ENCODE measurements at regions not wholly inside any gene's neighbourhood (a gene's known extent, or its start where the extent isn't known, plus 50 kb on each side); places are given as distances from the start of the nearest gene placed in this dataset.
"Not testable (repeated sequence)": the region's sequence is repeated elsewhere in the genome, so short reads cannot be mapped to it uniquely, and the experiment has no call there.

- no peak for DNase-seq
These were observed 268.6 kb downstream of the PDCD6IP start for GRCh38 chr3:34066999-34067398.

GRCh38 chr3:34067536-34068051 is 269.2 kb downstream of the PDCD6IP start:
- DNase-seq = no peak

- DNase-seq = no peak
These were observed 270.1 kb downstream of the PDCD6IP start for GRCh38 chr3:34068505-34068904.

GRCh38 chr3:34070831-34071585 is 272.6 kb downstream of the PDCD6IP start:
- DNase-seq = no peak

- no peak for DNase-seq
These were observed 273.9 kb downstream of the PDCD6IP start for GRCh38 chr3:34072297-34072696.

GRCh38 chr3:34073111-34073510 is 274.7 kb downstream of the PDCD6IP start:
- no peak for DNase-seq

- DNase-seq = no peak
These were observed 275.5 kb downstream of the PDCD6IP start for GRCh38 chr3:34073961-34074360.

GRCh38 chr3:34075975-34076374 is 277.5 kb downstream of the PDCD6IP start:
- no peak for DNase-seq

- DNase-seq = no peak
These were observed 279.2 kb downstream of the PDCD6IP start for GRCh38 chr3:34077417-34078195.

GRCh38 chr3:34078418-34078817 is 280.0 kb downstream of the PDCD6IP start:
- no peak for DNase-seq

- not testable (repeated sequence) for DNase-seq
These were observed 281.4 kb downstream of the PDCD6IP start for GRCh38 chr3:34079849-34080248.

- not testable (repeated sequence) for DNase-seq
These were observed 291.9 kb downstream of the PDCD6IP start for GRCh38 chr3:34090379-34090778.

- no peak for DNase-seq
These were observed 292.4 kb downstream of the PDCD6IP start for GRCh38 chr3:34090876-34091275.

- not testable (repeated sequence) for DNase-seq
These were observed 295.9 kb downstream of the PDCD6IP start for GRCh38 chr3:34094280-34094679.

GRCh38 chr3:34102288-34102687 is 303.9 kb downstream of the PDCD6IP start:
- DNase-seq = no peak

- DNase-seq = no peak
These were observed 307.9 kb downstream of the PDCD6IP start for GRCh38 chr3:34106379-34106778.

GRCh38 chr3:34106879-34107278 is 308.4 kb downstream of the PDCD6IP start:
- peak; percentile 52 for DNase-seq

- DNase-seq = no peak
These were observed 309.2 kb downstream of the PDCD6IP start for GRCh38 chr3:34107669-34108068.

- no peak for DNase-seq
These were observed 310.6 kb downstream of the PDCD6IP start for GRCh38 chr3:34109021-34109420.

GRCh38 chr3:34109846-34110245 is 311.4 kb downstream of the PDCD6IP start:
- no peak for DNase-seq

GRCh38 chr3:34111361-34111760 is 312.9 kb downstream of the PDCD6IP start:
- no peak for DNase-seq

- DNase-seq = not testable (repeated sequence)
These were observed 313.8 kb downstream of the PDCD6IP start for GRCh38 chr3:34112261-34112660.

GRCh38 chr3:34131091-34131490 is 332.7 kb downstream of the PDCD6IP start:
- DNase-seq = no peak

- DNase-seq = no peak
These were observed 333.8 kb downstream of the PDCD6IP start for GRCh38 chr3:34132069-34132692.

Data from DMS53 (cell line).